ENCODE measurements at regions not wholly inside any gene's neighbourhood (a gene's known extent, or its start where the extent isn't known, plus 50 kb on each side); places are given as distances from the start of the nearest gene placed in this dataset.

DNA sequence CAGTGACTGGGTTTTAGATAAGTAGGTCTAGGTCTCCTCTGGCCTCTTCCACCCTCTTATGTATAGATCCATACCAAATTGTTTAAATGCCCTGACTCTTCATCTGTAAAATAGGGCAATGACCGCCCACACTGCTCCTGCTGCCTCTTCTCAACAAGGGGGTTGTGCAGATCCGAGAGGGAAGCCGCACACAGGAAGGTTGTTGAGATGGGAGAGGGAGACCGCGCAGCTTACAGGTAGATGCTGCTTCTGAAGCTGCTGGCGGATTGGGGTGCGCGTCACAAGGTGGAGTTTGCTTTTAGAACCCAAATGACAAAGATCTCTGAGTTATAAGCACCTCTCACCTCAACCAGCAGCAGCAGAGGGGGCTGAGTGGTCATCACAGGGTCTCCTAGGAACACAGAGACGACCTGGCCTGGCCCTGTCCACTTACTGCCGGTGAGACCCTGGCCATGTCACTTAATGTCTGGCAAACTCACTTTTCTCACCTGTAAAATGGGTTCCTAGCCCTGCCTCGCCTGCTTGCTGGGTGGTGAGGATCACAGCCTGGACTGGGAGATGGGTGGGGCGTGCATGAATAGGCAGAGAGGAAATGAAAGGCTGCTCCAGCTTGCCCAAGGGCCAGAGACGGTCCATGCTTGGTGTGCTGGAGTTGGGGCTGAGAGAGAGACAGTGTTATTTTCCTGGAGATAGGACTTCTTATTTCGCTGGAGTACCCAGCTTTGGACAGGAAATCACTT is 251.3 kb downstream of the EIPR1 start:
- TF ChIP-seq, protein P1, sequence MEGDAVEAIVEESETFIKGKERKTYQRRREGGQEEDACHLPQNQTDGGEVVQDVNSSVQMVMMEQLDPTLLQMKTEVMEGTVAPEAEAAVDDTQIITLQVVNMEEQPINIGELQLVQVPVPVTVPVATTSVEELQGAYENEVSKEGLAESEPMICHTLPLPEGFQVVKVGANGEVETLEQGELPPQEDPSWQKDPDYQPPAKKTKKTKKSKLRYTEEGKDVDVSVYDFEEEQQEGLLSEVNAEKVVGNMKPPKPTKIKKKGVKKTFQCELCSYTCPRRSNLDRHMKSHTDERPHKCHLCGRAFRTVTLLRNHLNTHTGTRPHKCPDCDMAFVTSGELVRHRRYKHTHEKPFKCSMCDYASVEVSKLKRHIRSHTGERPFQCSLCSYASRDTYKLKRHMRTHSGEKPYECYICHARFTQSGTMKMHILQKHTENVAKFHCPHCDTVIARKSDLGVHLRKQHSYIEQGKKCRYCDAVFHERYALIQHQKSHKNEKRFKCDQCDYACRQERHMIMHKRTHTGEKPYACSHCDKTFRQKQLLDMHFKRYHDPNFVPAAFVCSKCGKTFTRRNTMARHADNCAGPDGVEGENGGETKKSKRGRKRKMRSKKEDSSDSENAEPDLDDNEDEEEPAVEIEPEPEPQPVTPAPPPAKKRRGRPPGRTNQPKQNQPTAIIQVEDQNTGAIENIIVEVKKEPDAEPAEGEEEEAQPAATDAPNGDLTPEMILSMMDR (IDR thresholded peaks at IDR 0.05; ENCODE audit: insufficient read depth, missing control alignments): no peak
- no peak for FAIRE-seq
- no peak for DNase-seq (ENCODE audit: insufficient read length, low spot score)

DNA sequence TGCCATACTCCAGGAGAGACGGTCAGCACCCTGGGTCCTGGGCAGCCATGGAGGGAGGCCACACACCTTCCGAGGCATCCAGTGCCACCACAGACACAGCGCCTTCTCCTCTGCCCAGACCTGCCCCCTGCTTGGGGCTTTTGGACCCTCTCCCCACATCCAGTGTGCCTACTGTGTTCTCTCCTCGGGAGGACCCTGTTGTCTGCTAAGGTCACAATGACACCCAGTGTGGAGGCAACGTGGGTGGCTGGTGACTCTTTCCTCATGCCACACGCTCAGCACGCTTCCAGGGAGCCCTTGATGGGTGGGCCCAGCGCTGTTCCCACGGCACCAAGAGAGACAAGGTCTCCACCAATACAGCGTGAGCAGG is 251.9 kb downstream of the EIPR1 start:
- FAIRE-seq (no peak), DNase-seq (ENCODE audit: insufficient read length, low spot score) (no peak)
- TF ChIP-seq, protein P1 (IDR thresholded peaks at IDR 0.05; ENCODE audit: insufficient read depth, missing control alignments): no peak

- FAIRE-seq: no peak
- TF ChIP-seq, protein P1 (IDR thresholded peaks at IDR 0.05; ENCODE audit: insufficient read depth, missing control alignments): no peak
- DNase-seq (ENCODE audit: insufficient read length, low spot score): no peak
These were observed 252.4 kb downstream of the EIPR1 start for GRCh38 chr2:3125001-3125760.

DNA sequence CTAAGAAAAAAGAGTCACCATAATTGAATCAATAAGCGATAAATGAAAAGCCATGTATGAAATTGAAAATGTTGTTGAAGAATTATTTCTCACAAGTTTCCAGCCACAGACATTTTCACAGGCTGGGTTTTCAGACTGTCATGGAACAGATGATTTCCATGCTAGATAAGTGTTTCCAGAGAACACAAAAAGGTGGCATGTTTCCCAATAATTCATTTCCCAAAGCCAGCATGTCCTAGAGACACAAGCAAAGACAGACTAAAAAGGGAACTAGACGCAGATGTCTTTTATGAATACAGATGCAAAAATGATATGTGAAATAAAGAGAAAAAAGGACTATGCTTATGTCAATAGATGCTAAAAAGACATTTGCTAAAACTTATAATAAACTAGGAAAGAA is 255.1 kb downstream of the EIPR1 start:
- DNase-seq (ENCODE audit: insufficient read length, low spot score) (no peak), FAIRE-seq (no peak)
- TF ChIP-seq, protein P1 (IDR thresholded peaks at IDR 0.05; ENCODE audit: insufficient read depth, missing control alignments): no peak

GRCh38 chr2:3121601-3122000 is 256.0 kb downstream of the EIPR1 start:
- FAIRE-seq (no peak), DNase-seq (ENCODE audit: insufficient read length, low spot score) (no peak)
- TF ChIP-seq, protein P1 (IDR thresholded peaks at IDR 0.05; ENCODE audit: insufficient read depth, missing control alignments): no peak

- TF ChIP-seq, protein P1 (IDR thresholded peaks at IDR 0.05; ENCODE audit: insufficient read depth, missing control alignments): no peak
- no peak for FAIRE-seq
- DNase-seq (ENCODE audit: insufficient read length, low spot score): no peak
These were observed 259.9 kb downstream of the EIPR1 start for GRCh38 chr2:3117650-3118216.

Measured in D721Med (cell line).